Astrocyte (in vitro differentiated cells and primary cell): ENCODE measurements at regions not wholly inside any gene's neighbourhood (a gene's known extent, or its start where the extent isn't known, plus 50 kb on each side); places are given as distances from the start of the nearest gene placed in this dataset.

Experiments used
- DNase-seq: peaks from one replicate; pipeline ENCODE4 v3.0.0-alpha.2; 2010; ENCODE audit warnings: low read depth
- FAIRE-seq: peaks from 2 replicates; lab custom pipeline; 2011; peaks lifted over from hg19 to GRCh38; lab: Jason Lieb, UNC
- H2AFZ ChIP-seq: 2 replicates; pipeline ENCODE4 v1.6.0; 2012; ENCODE audit warnings: low read depth, low read length, inconsistent platforms
- H3K27ac ChIP-seq: 2 replicates; pipeline ENCODE4 v1.5.1; 2011; ENCODE audit warnings: low read depth, low read length, inconsistent platforms
- H3K27me3 ChIP-seq: 2 replicates; pipeline ENCODE4 v1.6.0; 2011; ENCODE audit warnings: low read length, inconsistent platforms; ENCODE audit not compliant: insufficient read depth
- H3K36me3 ChIP-seq: 2 replicates; pipeline ENCODE4 v1.5.1; 2011; ENCODE audit warnings: low read length, inconsistent platforms; ENCODE audit not compliant: insufficient read depth
- H3K4me1 ChIP-seq: 2 replicates; pipeline ENCODE4 v1.5.1; 2011; ENCODE audit warnings: low read length, inconsistent platforms; ENCODE audit not compliant: insufficient read depth
- H3K4me2 ChIP-seq: 2 replicates; pipeline ENCODE4 v1.6.0; 2012; ENCODE audit warnings: low read length, inconsistent platforms
- H3K4me3 ChIP-seq: 2 replicates; pipeline ENCODE4 v1.5.1; 2011; ENCODE audit warnings: low read depth, mild to moderate bottlenecking, low read length, inconsistent platforms; ENCODE audit not compliant: insufficient read depth
- H3K79me2 ChIP-seq: 2 replicates; pipeline ENCODE4 v1.6.0; 2012; ENCODE audit warnings: mild to moderate bottlenecking, low read length, inconsistent platforms; ENCODE audit not compliant: insufficient read depth
- H3K9ac ChIP-seq: 2 replicates; pipeline ENCODE4 v1.6.0; 2012; ENCODE audit warnings: mild to moderate bottlenecking, low read length, inconsistent platforms
- H3K9me3 ChIP-seq: 2 replicates; pipeline ENCODE4 v1.5.1; 2012; ENCODE audit warnings: low read depth, mild to moderate bottlenecking, low read length, inconsistent platforms; ENCODE audit not compliant: insufficient read depth
- H4K20me1 ChIP-seq: 2 replicates; pipeline ENCODE4 v1.6.0; 2012; ENCODE audit warnings: low read length, inconsistent platforms; ENCODE audit not compliant: insufficient read depth
- H3K27ac Mint-ChIP-seq: one replicate; pipeline ENCODE4 v1.8.0; 2021; ENCODE audit warnings: mild to moderate bottlenecking, mixed read lengths; ENCODE audit not compliant: unreplicated experiment
- H3K27me3 Mint-ChIP-seq: one replicate; pipeline ENCODE4 v1.8.0; 2021; ENCODE audit warnings: low read depth, mixed read lengths; ENCODE audit not compliant: unreplicated experiment
- H3K36me3 Mint-ChIP-seq: one replicate; pipeline ENCODE4 v1.8.0; 2021; ENCODE audit warnings: low read depth, mixed read lengths; ENCODE audit not compliant: unreplicated experiment
- H3K4me1 Mint-ChIP-seq: one replicate; pipeline ENCODE4 v1.8.0; 2021; ENCODE audit warnings: low read depth, mixed read lengths; ENCODE audit not compliant: unreplicated experiment
- H3K4me3 Mint-ChIP-seq: one replicate; pipeline ENCODE4 v1.8.0; 2021; ENCODE audit warnings: mild to moderate bottlenecking, moderate library complexity, mixed read lengths; ENCODE audit not compliant: unreplicated experiment
- H3K9me3 Mint-ChIP-seq: one replicate; pipeline ENCODE4 v1.8.0; 2021; ENCODE audit warnings: mild to moderate bottlenecking, mixed read lengths; ENCODE audit not compliant: unreplicated experiment
- CTCF ChIP-seq: IDR thresholded peaks from 2 replicates; pipeline ENCODE4 v1.5.1; 2011; ENCODE audit warnings: low read depth, mild to moderate bottlenecking, inconsistent platforms, low read length, moderate library complexity; ENCODE audit not compliant: insufficient read depth
- EZH2 ChIP-seq: IDR thresholded peaks from 2 replicates; pipeline ENCODE4 v1.6.1; 2012; ENCODE audit warnings: mild to moderate bottlenecking, low read length, inconsistent platforms; ENCODE audit not compliant: insufficient read depth

GRCh38 chr3:151550025-151550618, 89.3 kb upstream of the IGSF10 start:
- Mint-ChIP-seq H3K9me3 (no peaks in the 10 kb centered on the region), H3K27ac (no peak overlapping the region), H3K4me1 (peaks cover 3% of the 10 kb centered on the region), H3K36me3 (no peaks in the 10 kb centered on the region), H3K27me3 (no peaks in the 10 kb centered on the region), H3K4me3 (no peak overlapping the region)
- TF ChIP-seq EZH2 = no peak
- no peak for TF ChIP-seq CTCF
- no peak overlapping the region for H3K4me3 ChIP-seq
- no peak overlapping the region for H3K4me2 ChIP-seq
- H3K79me2 ChIP-seq = no peaks in the 10 kb centered on the region
- no peaks in the 10 kb centered on the region for H3K9me3 ChIP-seq
- H3K27ac ChIP-seq = no peak overlapping the region
- DNase-seq (no peak), FAIRE-seq (no peak)
- H4K20me1 ChIP-seq = no peaks in the 10 kb centered on the region
- no peaks in the 10 kb centered on the region for H3K36me3 ChIP-seq
- no peak overlapping the region for H2AFZ ChIP-seq
- no peaks in the 10 kb centered on the region for H3K27me3 ChIP-seq
- H3K9ac ChIP-seq = no peak overlapping the region
- H3K4me1 ChIP-seq = no peaks in the 10 kb centered on the region

GRCh38 chr3:151548195-151548594, 87.3 kb upstream of the IGSF10 start:
- no peak for TF ChIP-seq CTCF
- no peak for TF ChIP-seq EZH2
- Mint-ChIP-seq H3K27ac (no peak overlapping the region), H3K9me3 (no peaks in the 10 kb centered on the region)

GRCh38 chr3:151544164-151544548, 83.3 kb upstream of the IGSF10 start:
- TF ChIP-seq EZH2 (no peak), CTCF (no peak)
- Histone ChIP-seq H3K79me2 (no peaks in the 10 kb centered on the region), H3K4me3 (no peak overlapping the region), H3K27ac (no peak overlapping the region), H4K20me1 (no peaks in the 10 kb centered on the region), H3K36me3 (no peaks in the 10 kb centered on the region), H3K4me1 (no peaks in the 10 kb centered on the region), H2AFZ (no peak overlapping the region), H3K9ac (no peak overlapping the region), H3K4me2 (no peak overlapping the region), H3K27me3 (no peaks in the 10 kb centered on the region), H3K9me3 (no peaks in the 10 kb centered on the region)
- H3K4me3 Mint-ChIP-seq = no peak overlapping the region
- H3K36me3 Mint-ChIP-seq = no peaks in the 10 kb centered on the region
- H3K27me3 Mint-ChIP-seq = no peaks in the 10 kb centered on the region
- no peak for DNase-seq
- H3K27ac Mint-ChIP-seq = peak overlapping the region; percentile 58
- no peaks in the 10 kb centered on the region for H3K9me3 Mint-ChIP-seq
- no peak for FAIRE-seq
- peaks cover 18% of the 10 kb centered on the region for H3K4me1 Mint-ChIP-seq

More at GRCh38 chr3:151548195-151548594, 87.3 kb upstream of the IGSF10 start:
- H3K4me3 ChIP-seq = no peak overlapping the region
- no peaks in the 10 kb centered on the region for H3K36me3 Mint-ChIP-seq
- H3K4me1 Mint-ChIP-seq = peaks cover 17% of the 10 kb centered on the region
- H3K9ac ChIP-seq = no peak overlapping the region
- no peaks in the 10 kb centered on the region for H3K36me3 ChIP-seq
- no peaks in the 10 kb centered on the region for H3K9me3 ChIP-seq
- DNase-seq = no peak
- no peaks in the 10 kb centered on the region for H4K20me1 ChIP-seq
- H3K79me2 ChIP-seq = no peaks in the 10 kb centered on the region
- no peak for FAIRE-seq
- no peaks in the 10 kb centered on the region for H3K27me3 ChIP-seq
- no peaks in the 10 kb centered on the region for H3K27me3 Mint-ChIP-seq
- no peak overlapping the region for H3K4me3 Mint-ChIP-seq
- H2AFZ ChIP-seq = no peak overlapping the region
- H3K4me1 ChIP-seq = no peaks in the 10 kb centered on the region
- no peak overlapping the region for H3K4me2 ChIP-seq
- no peak overlapping the region for H3K27ac ChIP-seq
